Endothelial cell of umbilical vein (primary cell): ENCODE measurements at regions not wholly inside any gene's neighbourhood (a gene's known extent, or its start where the extent isn't known, plus 50 kb on each side); places are given as distances from the start of the nearest gene placed in this dataset.

Experiments used
- BruUV-seq: library from RNA; stranded (reverse); fragments of 400-500 nt; replicated peaks from 2 replicates; lab custom pipeline; 2021; lab: Mats Ljungman, UMichigan
- CTCF ChIA-PET: fragments of 300-600, 350-600 bp; sonication (Branson Sonifier 250); formaldehyde crosslinking; loops from one replicate; lab custom pipeline; 2021; ENCODE audit warnings: antibody characterized with exemption, inconsistent platforms; lab: Charles Lee
- POLR2A ChIA-PET: fragments of 300-600, 350-600 bp; sonication (Branson Sonifier 250); formaldehyde crosslinking; loops from one replicate; lab custom pipeline; 2021; ENCODE audit warnings: antibody characterized with exemption, inconsistent platforms; lab: Charles Lee
- DNase-seq: peaks from one replicate; pipeline ENCODE4 v3.0.0-alpha.2; 2011; ENCODE audit warnings: low read depth, low spot score
- FAIRE-seq: peaks from 2 replicates; lab custom pipeline; 2011; peaks lifted over from hg19 to GRCh38; lab: Jason Lieb, UNC
- H2AFZ ChIP-seq: 2 replicates; pipeline ENCODE4 v1.6.0; 2012; ENCODE audit warnings: low read depth, low read length, control low read depth, inconsistent platforms
- H3K27ac ChIP-seq: 2 replicates; pipeline ENCODE4 v1.5.1; 2011; ENCODE audit warnings: low read depth, mild to moderate bottlenecking, control low read depth, low read length, moderate library complexity; ENCODE audit not compliant: insufficient read depth
- H3K27me3 ChIP-seq, 2 experiments: 2 replicates each; pipeline versions ENCODE4 v1.6.0 to v1.6.1; 2011; ENCODE audit warnings: low read length in 2 of 2, mixed read lengths in 1 of 2; ENCODE audit not compliant: control insufficient read depth in 2 of 2, insufficient read depth in 2 of 2
- H3K36me3 ChIP-seq, 2 experiments: 2 replicates in 1 of 2; 3 replicates in 1 of 2; pipeline ENCODE4 v1.5.1; 2011; ENCODE audit warnings: low read length in 2 of 2, mild to moderate bottlenecking in 1 of 2, moderate library complexity in 1 of 2; ENCODE audit not compliant: control insufficient read depth in 2 of 2, insufficient read depth in 2 of 2; ENCODE audit errors: extremely low read depth in 1 of 2
- H3K4me1 ChIP-seq: 3 replicates; pipeline ENCODE4 v1.5.1; 2011; ENCODE audit warnings: mild to moderate bottlenecking, low read length; ENCODE audit not compliant: control insufficient read depth, insufficient read depth; ENCODE audit errors: extremely low read depth
- H3K4me2 ChIP-seq: 2 replicates; pipeline ENCODE4 v1.6.1; 2011; ENCODE audit warnings: low read length, control low read depth, mixed read lengths; ENCODE audit not compliant: insufficient read depth
- H3K4me3 ChIP-seq, 3 experiments: fragments of 200-600 bp in 1 of 3; sonication (generic), shearing (Covaris generic) in 1 of 3; replicated peaks in 1 of 3; 2 replicates each; pipeline ENCODE4 v1.5.1; 2011 to 2016; ENCODE audit warnings: control low read depth in 3 of 3, low read length in 3 of 3, mild to moderate bottlenecking in 2 of 3, inconsistent platforms in 1 of 3, low read depth in 1 of 3, moderate library complexity in 1 of 3; ENCODE audit not compliant: insufficient read depth in 1 of 3
- H3K79me2 ChIP-seq: 2 replicates; pipeline ENCODE4 v1.6.0; 2012; ENCODE audit warnings: low read length, inconsistent platforms; ENCODE audit not compliant: control insufficient read depth, insufficient read depth
- H3K9ac ChIP-seq: replicated peaks from 2 replicates; pipeline ENCODE3; 2011; ENCODE audit warnings: low read length, control low read depth; ENCODE audit not compliant: insufficient read depth; ENCODE audit errors: extremely low read depth
- H3K9me1 ChIP-seq: replicated peaks from 3 replicates; pipeline ENCODE4 v1.6.0; 2011; ENCODE audit warnings: mild to moderate bottlenecking, low read length; ENCODE audit not compliant: control insufficient read depth, insufficient read depth; ENCODE audit errors: extremely low read depth
- H3K9me3 ChIP-seq: replicated peaks from 2 replicates; pipeline ENCODE4 v1.5.1; 2012; ENCODE audit warnings: low read length, inconsistent platforms; ENCODE audit not compliant: control insufficient read depth, insufficient read depth
- H4K20me1 ChIP-seq: replicated peaks from 2 replicates; pipeline ENCODE3; 2011; ENCODE audit warnings: mild to moderate bottlenecking, low read length; ENCODE audit not compliant: control insufficient read depth, insufficient read depth; ENCODE audit errors: extremely low read depth
- CTCF ChIP-seq, 2 donors: IDR thresholded peaks; 1 replicate in 1 of 2; 2 replicates in 1 of 2; pipeline ENCODE4 v1.5.1; 2011; ENCODE audit warnings: low read length in 2 of 2, mild to moderate bottlenecking in 2 of 2, moderate library complexity in 2 of 2, control low read depth in 1 of 2, inconsistent platforms in 1 of 2, low read depth in 1 of 2; ENCODE audit not compliant: insufficient read depth in 1 of 2; ENCODE audit errors: extremely low read depth in 1 of 2
- EZH2 ChIP-seq: IDR thresholded peaks from 2 replicates; pipeline ENCODE4 v1.6.1; 2012; ENCODE audit warnings: borderline replicate concordance, low read depth, mild to moderate bottlenecking, moderate library complexity, low read length, inconsistent platforms; ENCODE audit not compliant: severe bottlenecking
- FOS ChIP-seq: IDR thresholded peaks from 2 replicates; pipeline ENCODE4 v1.6.1; 2011; ENCODE audit warnings: mild to moderate bottlenecking, low read length, moderate library complexity, borderline replicate concordance; ENCODE audit not compliant: insufficient read depth
- GATA2 ChIP-seq: IDR thresholded peaks from 2 replicates; pipeline ENCODE4 v1.7.0; 2011; ENCODE audit warnings: low read depth, mild to moderate bottlenecking, moderate library complexity, mixed read lengths, low read length; ENCODE audit not compliant: insufficient read length, insufficient read depth
- JUN ChIP-seq: IDR thresholded peaks from 2 replicates; pipeline ENCODE4 v1.6.1; 2011; ENCODE audit warnings: borderline replicate concordance, low read depth; ENCODE audit not compliant: insufficient read length, insufficient read depth
- MAX ChIP-seq: IDR thresholded peaks from 2 replicates; pipeline ENCODE4 v1.6.1; 2011; ENCODE audit not compliant: insufficient read depth, insufficient read length
- MYC ChIP-seq: IDR thresholded peaks from one replicate; pipeline ENCODE4 v1.6.1; 2011; ENCODE audit warnings: mild to moderate bottlenecking, low read depth, low read length
- POLR2A ChIP-seq: IDR thresholded peaks from 2 replicates; pipeline ENCODE4 v1.6.1; 2012; ENCODE audit warnings: low read depth, mild to moderate bottlenecking, control low read depth, low read length
- POLR2AphosphoS5 ChIP-seq: IDR thresholded peaks from 2 replicates; pipeline ENCODE4 v1.6.1; 2012; ENCODE audit warnings: low read depth, mild to moderate bottlenecking, control low read depth, low read length, moderate library complexity; ENCODE audit not compliant: insufficient read depth
- dilution Hi-C: fragments of 300-500 bp; cut with MboI; formaldehyde crosslinking; loops from one replicate; pipeline ENCODE4 v1.15.0; 2019; ENCODE audit warnings: low sequenced_read_pairs; ENCODE audit not compliant: extremely low pct_ligation_motif_present
- intact Hi-C: fragments of 100-400 bp; cut with micrococcal nuclease; formaldehyde crosslinking; loops from one replicate; pipeline ENCODE4 v1.10.0; 2022

- TF ChIP-seq FOS (no peak), EZH2 (no peak), CTCF (IDR thresholded peaks at IDR 0.05; ENCODE audit: extremely low read depth in 1 of 2, insufficient read depth in 1 of 2, low read depth in 1 of 2, low read length in 2 of 2) (no peak), POLR2AphosphoS5 (no peak), JUN (no peak), MYC (no peak), GATA2 (no peak), MAX (no peak), POLR2A (no peak)
These were observed 69.6 kb upstream of the ATP10A start for GRCh38 chr15:25932696-25933095.

More at GRCh38 chr15:25932696-25933095, 69.6 kb upstream of the ATP10A start:
- Histone ChIP-seq H3K9ac (no peak overlapping the region), H3K9me3 (peaks cover 5% of the 10 kb centered on the region), H3K4me3 (no peak overlapping the region), H3K9me1 (no peaks in the 10 kb centered on the region), H3K27me3 (no peaks in the 10 kb centered on the region), H3K27ac (no peak overlapping the region), H3K79me2 (no peaks in the 10 kb centered on the region), H2AFZ (no peak overlapping the region), H4K20me1 (no peaks in the 10 kb centered on the region), H3K4me2 (no peak overlapping the region), H3K36me3 (no peaks in the 10 kb centered on the region), H3K4me1 (no peaks in the 10 kb centered on the region)
- intact Hi-C loops, result no loop called here
- no peak for FAIRE-seq
- CTCF ChIA-PET, result no interaction called here
- POLR2A ChIA-PET, result no interaction called here
- no peak for DNase-seq
- BruUV-seq, result no TSS peak
- dilution Hi-C loops, result no loop called here
